Stimulated activated memory B cell treated with anti-CD40 and anti-IgM and Interleukin-4, amounts not matched to agents 10 μg/mL and 1 μg/mL and 100 μg/mL, for 72 hours (primary cell): ENCODE measurements at regions not wholly inside any gene's neighbourhood (a gene's known extent, or its start where the extent isn't known, plus 50 kb on each side); places are given as distances from the start of the nearest gene placed in this dataset.

Experiments used
- ATAC-seq: fragments of 150-1000 bp; cut with Tn5 transposase; 2 replicates; pipeline ENCODE4 v1.10.0; 2021
- H3K27ac Mint-ChIP-seq: one replicate; pipeline ENCODE4 v1.8.0; 2022; ENCODE audit warnings: mild to moderate bottlenecking, mixed read lengths
- H3K27me3 Mint-ChIP-seq: one replicate; pipeline ENCODE4 v1.8.0; 2022; ENCODE audit warnings: mixed read lengths
- H3K36me3 Mint-ChIP-seq: one replicate; pipeline ENCODE4 v1.8.0; 2022; ENCODE audit warnings: mixed read lengths
- H3K4me1 Mint-ChIP-seq: one replicate; pipeline ENCODE4 v1.8.0; 2022; ENCODE audit warnings: mixed read lengths
- H3K4me3 Mint-ChIP-seq: one replicate; pipeline ENCODE4 v1.8.0; 2022; ENCODE audit warnings: mild to moderate bottlenecking, moderate library complexity, mixed read lengths
- H3K9me3 Mint-ChIP-seq: one replicate; pipeline ENCODE4 v1.8.0; 2022; ENCODE audit warnings: mixed read lengths

GRCh38 chr3:43177085-43177484 is 71.2 kb upstream of the POMGNT2 start:
- Mint-ChIP-seq H3K27me3 (no peaks in the 10 kb centered on the region), H3K4me1 (peaks cover 30% of the 10 kb centered on the region), H3K27ac (no peak overlapping the region), H3K36me3 (no peaks in the 10 kb centered on the region), H3K4me3 (no peak overlapping the region), H3K9me3 (peaks cover 7% of the 10 kb centered on the region)
- no peak for ATAC-seq

DNA sequence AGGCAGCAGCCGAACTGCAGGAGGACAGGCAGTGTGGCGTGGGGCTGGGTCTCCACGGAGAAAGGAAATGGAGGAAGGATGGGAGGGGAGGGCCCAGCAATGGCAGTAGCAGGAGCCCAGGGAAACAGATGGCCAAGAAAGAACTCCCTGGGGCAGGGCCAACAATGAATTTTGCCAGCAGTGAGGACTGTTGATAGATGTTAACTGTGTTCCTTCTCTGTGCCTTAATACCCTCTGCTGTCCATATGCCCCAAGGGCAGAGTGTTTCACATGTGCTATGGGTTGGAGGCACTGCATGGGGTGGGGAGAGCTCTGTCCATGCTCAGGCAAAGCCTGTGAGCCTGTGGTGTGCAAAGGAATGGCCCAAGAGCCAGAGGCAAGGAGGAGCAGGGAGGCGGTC is 70.8 kb upstream of the POMGNT2 start:
- H3K27ac Mint-ChIP-seq, result no peak overlapping the region
- H3K36me3 Mint-ChIP-seq, result no peaks in the 10 kb centered on the region
- no peak for ATAC-seq
- peaks cover 7% of the 10 kb centered on the region for H3K9me3 Mint-ChIP-seq
- H3K4me3 Mint-ChIP-seq, result no peak overlapping the region
- H3K4me1 Mint-ChIP-seq, result peaks cover 30% of the 10 kb centered on the region
- no peaks in the 10 kb centered on the region for H3K27me3 Mint-ChIP-seq

GRCh38 chr3:43175541-43175940 is 69.7 kb upstream of the POMGNT2 start:
- H3K27ac Mint-ChIP-seq, result no peak overlapping the region
- no peaks in the 10 kb centered on the region for H3K36me3 Mint-ChIP-seq
- H3K27me3 Mint-ChIP-seq, result peaks cover 7% of the 10 kb centered on the region
- H3K9me3 Mint-ChIP-seq, result peaks cover 7% of the 10 kb centered on the region
- no peak for ATAC-seq
- H3K4me3 Mint-ChIP-seq, result no peak overlapping the region
- peaks cover 19% of the 10 kb centered on the region for H3K4me1 Mint-ChIP-seq

- H3K4me1 Mint-ChIP-seq, result peaks cover 5% of the 10 kb centered on the region
- peaks cover 15% of the 10 kb centered on the region for H3K27me3 Mint-ChIP-seq
- H3K36me3 Mint-ChIP-seq, result no peaks in the 10 kb centered on the region
- no peak for ATAC-seq
- no peak overlapping the region for H3K27ac Mint-ChIP-seq
- no peak overlapping the region for H3K4me3 Mint-ChIP-seq
- H3K9me3 Mint-ChIP-seq, result peaks cover 9% of the 10 kb centered on the region
These were observed 68.1 kb upstream of the POMGNT2 start for GRCh38 chr3:43173949-43174348.

DNA sequence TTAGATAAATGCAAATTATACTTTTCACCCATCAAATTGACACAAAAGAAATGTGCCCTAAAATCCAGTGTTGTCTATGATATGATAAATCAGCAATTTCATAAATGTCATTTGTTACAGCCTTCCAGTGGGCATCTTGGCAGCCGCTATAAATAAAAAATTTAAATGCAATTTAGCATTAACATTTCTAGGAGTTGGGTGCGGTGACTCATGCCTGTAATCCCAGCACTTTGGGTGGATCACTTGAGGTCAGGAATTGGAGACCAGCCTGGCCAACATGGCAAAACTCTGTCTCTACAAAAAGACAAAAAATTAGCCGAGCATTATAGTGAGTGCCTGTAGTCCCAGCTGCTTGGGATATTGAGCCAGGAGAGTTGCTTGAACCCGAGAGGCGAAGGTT is 65.9 kb upstream of the POMGNT2 start:
- peaks cover 17% of the 10 kb centered on the region for H3K27me3 Mint-ChIP-seq
- no peak overlapping the region for H3K4me3 Mint-ChIP-seq
- peaks cover 4% of the 10 kb centered on the region for H3K36me3 Mint-ChIP-seq
- H3K4me1 Mint-ChIP-seq, result no peaks in the 10 kb centered on the region
- no peak for ATAC-seq
- no peak overlapping the region for H3K27ac Mint-ChIP-seq
- peaks cover 12% of the 10 kb centered on the region for H3K9me3 Mint-ChIP-seq

DNA sequence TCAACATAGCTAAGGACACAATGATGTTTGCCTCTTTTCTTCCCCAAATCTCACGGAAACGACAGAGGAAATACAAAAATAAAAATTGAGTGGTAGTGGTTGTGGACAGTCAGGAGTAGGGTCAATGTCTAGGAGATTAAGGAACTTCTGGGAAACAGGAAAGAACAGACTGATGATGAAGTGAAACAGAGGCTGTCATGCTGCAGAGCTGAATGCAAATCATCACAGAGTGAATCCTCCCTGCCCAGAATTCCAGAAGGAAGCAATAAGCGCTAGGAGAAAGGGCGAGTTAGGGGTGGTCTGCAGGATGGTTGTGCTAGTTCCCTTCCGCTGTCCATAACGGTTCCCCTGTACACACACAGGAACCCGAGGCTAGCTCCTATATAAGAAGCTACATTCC is 64.7 kb upstream of the POMGNT2 start:
- peaks cover 20% of the 10 kb centered on the region for H3K9me3 Mint-ChIP-seq
- H3K4me1 Mint-ChIP-seq, result no peaks in the 10 kb centered on the region
- ATAC-seq, result no peak
- H3K4me3 Mint-ChIP-seq, result no peak overlapping the region
- H3K27me3 Mint-ChIP-seq, result peaks cover 17% of the 10 kb centered on the region
- no peak overlapping the region for H3K27ac Mint-ChIP-seq
- H3K36me3 Mint-ChIP-seq, result peaks cover 9% of the 10 kb centered on the region

DNA sequence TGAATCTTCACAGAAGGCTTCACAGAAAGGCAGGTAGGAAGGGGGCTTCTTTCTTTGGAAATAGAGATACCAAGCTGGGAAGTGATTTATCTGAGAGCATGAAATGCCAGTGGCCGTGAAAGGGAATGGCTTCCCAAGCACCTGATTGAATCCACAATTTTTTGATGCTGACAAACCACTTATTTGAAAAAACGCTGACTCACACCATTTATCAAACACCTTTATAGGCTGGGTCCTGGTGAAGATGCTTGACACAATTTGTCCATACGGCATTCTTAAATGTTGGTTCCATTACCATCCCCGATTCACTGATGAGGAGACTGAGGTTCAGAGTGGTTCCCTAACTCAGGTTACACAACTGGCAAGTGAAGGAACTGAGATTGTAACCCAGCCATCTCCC is 64.1 kb upstream of the POMGNT2 start:
- H3K4me3 Mint-ChIP-seq, result no peak overlapping the region
- H3K9me3 Mint-ChIP-seq, result peaks cover 22% of the 10 kb centered on the region
- no peak overlapping the region for H3K27ac Mint-ChIP-seq
- peaks cover 17% of the 10 kb centered on the region for H3K27me3 Mint-ChIP-seq
- peaks cover 9% of the 10 kb centered on the region for H3K36me3 Mint-ChIP-seq
- H3K4me1 Mint-ChIP-seq, result no peaks in the 10 kb centered on the region
- no peak for ATAC-seq

DNA sequence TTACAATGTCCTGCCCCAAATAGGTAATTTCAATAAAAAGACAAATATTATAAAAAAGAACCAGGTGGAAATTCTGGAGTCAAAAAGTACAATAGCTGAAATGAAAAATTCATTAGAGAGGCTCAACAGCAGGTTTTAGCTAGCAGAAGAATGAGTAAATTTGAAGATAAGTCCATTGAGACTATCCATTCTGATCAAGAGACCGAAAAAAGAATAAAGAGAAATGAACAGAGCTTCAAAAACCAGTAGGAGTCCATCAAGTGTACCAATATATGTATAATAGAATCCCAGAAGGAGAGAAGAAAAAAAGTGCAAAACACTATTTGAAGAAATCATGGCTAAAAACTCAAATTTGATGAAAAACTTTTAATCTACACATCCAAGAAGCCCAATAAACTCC is 60.5 kb upstream of the POMGNT2 start:
- H3K4me3 Mint-ChIP-seq, result no peak overlapping the region
- no peaks in the 10 kb centered on the region for H3K4me1 Mint-ChIP-seq
- peaks cover 9% of the 10 kb centered on the region for H3K36me3 Mint-ChIP-seq
- peaks cover 18% of the 10 kb centered on the region for H3K9me3 Mint-ChIP-seq
- ATAC-seq, result no peak
- H3K27me3 Mint-ChIP-seq, result peaks cover 23% of the 10 kb centered on the region
- no peak overlapping the region for H3K27ac Mint-ChIP-seq

DNA sequence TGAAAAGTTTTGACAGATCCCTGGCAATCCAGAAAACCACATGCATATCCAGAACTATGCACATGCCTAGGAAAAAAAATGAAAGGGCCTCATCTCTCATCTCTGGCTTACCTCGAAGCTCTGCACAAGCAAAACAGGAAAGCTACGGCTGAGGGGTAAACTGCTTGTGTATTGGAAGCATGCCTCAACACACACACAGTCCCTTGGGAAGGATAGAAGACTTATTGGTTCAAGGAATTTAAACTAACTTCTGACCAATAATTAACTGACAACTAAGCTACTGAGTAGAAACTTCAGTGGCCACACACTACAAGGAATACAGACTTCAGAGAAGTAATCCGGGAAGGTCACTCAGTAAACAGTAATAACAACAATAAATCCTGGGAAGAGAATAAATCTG is 59.9 kb upstream of the POMGNT2 start:
- Mint-ChIP-seq H3K9me3 (peaks cover 18% of the 10 kb centered on the region), H3K27me3 (peaks cover 24% of the 10 kb centered on the region), H3K4me3 (no peak overlapping the region), H3K36me3 (peaks cover 9% of the 10 kb centered on the region), H3K4me1 (no peaks in the 10 kb centered on the region), H3K27ac (no peak overlapping the region)
- ATAC-seq, result no peak

DNA sequence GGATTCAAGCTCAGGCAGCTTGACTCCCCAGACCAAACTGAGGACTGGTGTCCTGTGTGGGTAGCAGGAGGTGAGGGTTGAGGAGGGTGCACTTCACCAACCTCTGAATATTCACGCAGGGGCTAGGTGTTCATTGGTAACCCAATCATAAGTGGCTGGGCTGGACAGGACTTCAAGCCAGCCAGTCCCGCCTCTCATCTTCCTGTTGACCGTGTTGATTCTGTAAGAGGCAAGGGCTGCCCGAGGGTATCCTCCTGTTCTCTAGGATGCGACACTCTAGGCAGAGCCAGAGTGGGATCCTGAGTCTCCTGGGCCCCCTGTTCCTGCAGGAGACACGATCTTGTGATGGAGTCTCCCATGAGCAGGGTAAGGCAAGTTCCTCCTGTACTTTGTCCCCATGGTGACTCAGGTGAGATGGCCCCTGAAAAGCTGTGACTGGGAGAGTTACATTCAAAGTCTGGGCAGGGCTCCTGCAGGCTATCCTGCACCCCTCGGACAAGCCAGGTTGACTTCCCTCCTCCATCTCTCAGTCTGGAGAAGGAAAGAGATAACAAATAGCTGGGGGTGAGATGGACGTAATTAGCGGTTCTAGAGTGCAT is 58.1 kb upstream of the POMGNT2 start:
- Mint-ChIP-seq H3K27me3 (peaks cover 16% of the 10 kb centered on the region), H3K4me1 (no peaks in the 10 kb centered on the region), H3K27ac (no peak overlapping the region), H3K9me3 (peaks cover 16% of the 10 kb centered on the region), H3K4me3 (no peak overlapping the region), H3K36me3 (peaks cover 9% of the 10 kb centered on the region)
- ATAC-seq, result no peak

DNA sequence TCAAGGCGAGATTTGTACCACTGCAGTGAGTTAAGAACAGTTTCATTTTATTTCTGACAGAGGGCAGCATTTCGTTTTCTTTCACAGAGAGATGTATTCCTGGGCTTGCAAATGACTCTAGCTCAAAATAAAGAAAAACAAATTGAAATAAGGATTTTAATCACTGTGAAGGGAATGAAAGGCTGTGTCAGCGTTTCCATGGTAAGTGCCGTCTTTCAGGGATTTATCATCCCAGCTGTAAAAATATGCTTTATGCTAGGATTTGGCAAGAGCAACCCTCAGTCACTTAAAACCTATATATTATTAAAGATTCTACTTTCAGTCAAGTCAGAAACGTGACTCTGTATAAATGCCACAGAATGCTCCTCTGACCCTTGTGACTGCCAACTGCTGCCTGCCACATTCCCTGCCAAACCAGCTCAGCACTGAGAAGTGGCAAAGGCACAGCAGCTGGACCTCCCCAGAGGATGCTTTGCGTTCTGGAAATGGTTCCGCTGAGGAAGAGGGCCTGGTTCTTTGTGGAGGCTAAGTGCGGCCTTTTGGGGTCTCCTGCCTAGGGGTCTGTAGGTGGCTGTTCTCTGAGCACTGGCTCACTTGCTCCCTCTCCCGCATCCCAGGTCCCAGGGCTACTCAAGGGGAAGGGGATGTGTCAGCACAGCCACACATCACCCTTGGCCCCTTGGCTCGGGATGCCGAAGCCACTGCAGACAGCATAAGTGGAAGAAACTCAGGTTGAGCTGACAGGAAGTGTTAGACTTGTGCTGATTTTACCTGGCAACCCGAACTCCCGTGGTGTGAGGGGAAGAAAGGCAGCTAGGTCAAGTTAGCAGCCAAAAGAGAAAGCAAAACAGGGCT is 56.6 kb upstream of the POMGNT2 start:
- no peak for ATAC-seq
- Mint-ChIP-seq H3K27ac (no peak overlapping the region), H3K27me3 (peaks cover 23% of the 10 kb centered on the region), H3K4me3 (no peak overlapping the region), H3K36me3 (peaks cover 9% of the 10 kb centered on the region), H3K9me3 (peaks cover 14% of the 10 kb centered on the region), H3K4me1 (no peaks in the 10 kb centered on the region)

DNA sequence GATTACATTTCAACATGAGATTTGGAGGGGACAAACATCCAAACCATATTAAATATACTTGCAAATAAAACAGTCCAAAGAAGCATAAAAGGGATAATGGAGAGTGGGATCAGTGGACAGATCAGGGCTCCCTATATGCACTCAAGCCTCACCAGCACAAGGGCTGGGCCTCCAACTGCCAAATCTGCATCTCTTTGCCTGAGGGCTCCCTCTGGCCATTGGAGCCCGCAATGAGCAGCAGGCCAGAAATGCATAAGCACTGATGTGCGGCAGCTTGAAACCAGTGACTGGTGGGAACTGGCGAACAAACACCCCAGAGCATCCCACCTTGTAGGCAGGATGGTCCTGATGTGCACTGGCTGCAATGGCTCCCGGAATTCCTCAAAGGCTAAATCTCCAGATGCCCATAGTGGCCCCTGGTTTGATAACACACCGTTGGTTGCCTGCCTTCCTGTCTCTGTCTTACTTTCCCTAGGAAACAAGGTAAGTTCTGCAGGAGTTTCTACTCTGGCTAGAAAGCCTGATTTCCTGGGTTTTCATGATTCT is 55.9 kb upstream of the POMGNT2 start:
- no peak overlapping the region for H3K27ac Mint-ChIP-seq
- H3K27me3 Mint-ChIP-seq, result peaks cover 23% of the 10 kb centered on the region
- H3K9me3 Mint-ChIP-seq, result peaks cover 14% of the 10 kb centered on the region
- no peaks in the 10 kb centered on the region for H3K4me1 Mint-ChIP-seq
- H3K36me3 Mint-ChIP-seq, result peaks cover 6% of the 10 kb centered on the region
- no peak overlapping the region for H3K4me3 Mint-ChIP-seq
- no peak for ATAC-seq

DNA sequence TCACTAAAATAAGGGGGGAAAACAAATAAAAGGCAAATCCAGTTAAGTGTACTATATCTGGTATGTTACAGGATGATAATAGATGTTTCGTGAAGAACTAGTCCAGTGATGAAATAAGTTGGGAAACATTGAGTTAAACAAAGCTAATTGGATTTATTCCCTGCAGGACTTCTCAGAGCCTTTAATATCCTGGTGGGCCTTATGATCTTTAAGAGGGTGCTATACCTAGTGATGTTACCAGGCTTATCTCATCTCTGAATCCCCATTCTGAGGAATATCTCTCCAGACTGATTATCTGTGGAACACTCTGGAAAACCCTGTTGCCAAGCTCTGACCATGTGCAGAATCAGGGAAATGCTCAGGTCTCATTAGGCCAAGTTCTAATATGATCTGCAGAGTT is 54.8 kb upstream of the POMGNT2 start:
- Mint-ChIP-seq H3K27ac (no peak overlapping the region), H3K36me3 (no peaks in the 10 kb centered on the region), H3K4me1 (no peaks in the 10 kb centered on the region), H3K9me3 (peaks cover 6% of the 10 kb centered on the region), H3K27me3 (peaks cover 26% of the 10 kb centered on the region), H3K4me3 (no peak overlapping the region)
- no peak for ATAC-seq

- peaks cover 4% of the 10 kb centered on the region for H3K9me3 Mint-ChIP-seq
- H3K27ac Mint-ChIP-seq, result no peak overlapping the region
- ATAC-seq, result no peak
- no peak overlapping the region for H3K4me3 Mint-ChIP-seq
- peaks cover 34% of the 10 kb centered on the region for H3K27me3 Mint-ChIP-seq
- no peaks in the 10 kb centered on the region for H3K36me3 Mint-ChIP-seq
- H3K4me1 Mint-ChIP-seq, result no peaks in the 10 kb centered on the region
These were observed 54.0 kb upstream of the POMGNT2 start for GRCh38 chr3:43159876-43160255.

- H3K4me1 Mint-ChIP-seq, result no peaks in the 10 kb centered on the region
- H3K4me3 Mint-ChIP-seq, result no peak overlapping the region
- ATAC-seq, result no peak
- H3K9me3 Mint-ChIP-seq, result no peaks in the 10 kb centered on the region
- H3K36me3 Mint-ChIP-seq, result no peaks in the 10 kb centered on the region
- H3K27me3 Mint-ChIP-seq, result peaks cover 40% of the 10 kb centered on the region
- H3K27ac Mint-ChIP-seq, result no peak overlapping the region
These were observed 53.4 kb upstream of the POMGNT2 start for GRCh38 chr3:43159131-43159875.
